HG03439 (cell line): ENCODE measurements at regions not wholly inside any gene's neighbourhood (a gene's known extent, or its start where the extent isn't known, plus 50 kb on each side); places are given as distances from the start of the nearest gene placed in this dataset.

Source experiments
- ATAC-seq: cut with Tn5 transposase; IDR thresholded peaks from one replicate; pipeline ENCODE4 v1.9.1; 2021; ENCODE audit warnings: mild to moderate bottlenecking, moderate library complexity; ENCODE audit not compliant: unreplicated experiment

DNA sequence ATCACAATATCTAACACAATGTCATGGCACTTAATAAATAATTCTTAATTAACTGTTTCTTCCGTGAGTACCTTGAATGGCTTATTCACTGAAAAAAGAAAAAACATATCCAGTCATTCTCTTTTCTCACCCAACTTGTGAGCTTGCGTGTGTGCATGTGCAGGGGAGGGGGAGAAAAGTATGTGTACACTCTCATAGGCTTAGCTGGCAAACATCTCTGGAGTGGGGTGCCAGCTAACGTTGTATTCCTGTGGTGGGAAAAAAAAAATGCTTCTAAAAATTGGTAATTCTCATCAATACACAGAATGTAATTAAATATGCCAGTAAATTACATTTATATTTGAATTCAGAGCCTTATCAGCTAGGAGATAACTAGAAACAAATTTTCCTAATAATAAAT is 291.9 kb upstream of the NOX3 start:
- no peak for ATAC-seq

DNA sequence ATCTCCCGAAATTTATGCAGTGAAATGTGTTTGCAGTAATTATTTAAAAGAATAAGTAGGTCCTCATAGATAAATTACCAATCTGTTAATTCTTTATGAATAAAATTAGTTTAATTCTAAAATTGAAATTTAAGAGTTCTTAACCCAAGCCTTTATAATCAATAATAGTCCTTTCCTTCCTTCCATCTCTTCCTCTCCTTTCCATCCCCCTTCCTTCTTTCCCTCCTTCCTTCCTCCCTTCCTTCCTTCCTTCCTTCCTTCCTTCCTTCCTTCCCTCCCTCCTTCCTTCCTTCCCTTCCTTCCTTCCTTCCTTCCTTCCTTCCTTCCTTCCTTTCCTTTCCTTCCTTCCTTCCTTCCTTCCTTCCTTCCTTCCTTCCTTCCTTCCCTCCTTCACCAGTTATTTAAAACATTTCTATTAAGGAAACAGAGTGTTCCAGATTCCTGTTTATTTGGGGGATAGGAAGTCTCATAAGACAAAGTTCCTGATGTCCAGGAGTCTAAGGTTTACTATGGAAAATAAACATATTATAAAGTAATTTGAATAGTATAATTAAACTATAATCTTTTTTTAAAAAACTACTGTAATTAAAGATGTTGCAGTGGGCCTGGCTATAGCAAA is 285.3 kb upstream of the NOX3 start:
- no peak for ATAC-seq

DNA sequence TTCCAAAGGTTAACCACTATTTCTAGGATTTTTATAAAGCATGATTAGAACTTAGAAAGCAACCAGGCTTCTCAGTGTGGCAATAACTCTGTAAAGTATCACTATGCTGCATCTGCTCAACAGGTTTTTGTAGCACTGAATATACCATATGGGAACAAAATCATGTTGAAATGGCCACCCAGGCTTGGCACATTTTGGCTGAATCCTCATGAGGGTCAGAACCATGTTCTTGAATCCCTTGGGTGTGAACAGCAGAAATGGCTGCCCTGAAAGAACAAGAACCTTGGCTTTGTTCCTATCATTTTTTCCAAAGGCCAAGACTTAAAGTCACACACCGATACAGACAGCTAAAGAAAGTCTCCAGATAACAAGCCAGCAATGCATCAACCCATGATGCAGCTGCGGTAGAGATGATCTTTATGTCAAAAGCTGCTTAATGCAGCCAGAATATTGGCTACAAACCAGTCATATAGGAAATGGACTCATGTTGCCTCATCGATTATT is 283.0 kb upstream of the NOX3 start:
- ATAC-seq, result no peak

DNA sequence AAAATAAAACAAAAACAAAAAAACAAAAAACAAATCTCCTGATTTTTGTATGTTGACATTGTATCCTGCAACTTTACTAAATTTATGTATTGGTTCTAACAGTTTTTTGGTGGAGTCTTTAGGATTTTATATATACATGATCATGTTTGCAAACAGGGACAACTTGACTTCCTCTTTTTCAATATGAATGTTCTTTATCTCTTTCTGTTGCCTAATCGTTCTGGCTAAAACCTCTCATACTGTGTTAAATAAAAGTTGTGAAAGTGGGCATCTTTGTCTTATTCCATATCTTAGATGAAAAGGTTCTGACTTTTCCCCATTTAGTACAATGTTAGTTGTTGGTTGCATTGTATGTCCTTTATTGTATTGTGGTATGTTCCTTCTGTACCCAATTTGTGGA is 261.7 kb upstream of the NOX3 start:
- no peak for ATAC-seq

DNA sequence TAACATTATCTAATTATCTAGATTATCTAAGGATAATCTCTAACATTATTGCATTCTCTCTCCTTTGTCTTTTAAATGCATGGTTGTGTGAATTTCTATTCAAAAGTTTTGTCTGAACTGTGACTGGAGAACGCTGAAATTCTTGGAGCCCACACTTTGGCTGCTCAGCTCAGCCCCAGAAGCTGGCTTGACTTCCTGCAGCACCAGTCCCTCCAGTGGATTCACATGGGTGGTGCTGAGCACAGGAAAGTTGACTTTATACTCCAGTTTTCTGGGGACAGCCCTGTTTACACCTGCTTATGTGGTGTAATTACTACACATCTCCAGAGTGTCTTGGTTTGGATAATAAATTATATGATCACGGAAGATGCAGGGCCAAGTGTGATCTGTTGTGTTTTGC is 255.1 kb upstream of the NOX3 start:
- no peak for ATAC-seq

DNA sequence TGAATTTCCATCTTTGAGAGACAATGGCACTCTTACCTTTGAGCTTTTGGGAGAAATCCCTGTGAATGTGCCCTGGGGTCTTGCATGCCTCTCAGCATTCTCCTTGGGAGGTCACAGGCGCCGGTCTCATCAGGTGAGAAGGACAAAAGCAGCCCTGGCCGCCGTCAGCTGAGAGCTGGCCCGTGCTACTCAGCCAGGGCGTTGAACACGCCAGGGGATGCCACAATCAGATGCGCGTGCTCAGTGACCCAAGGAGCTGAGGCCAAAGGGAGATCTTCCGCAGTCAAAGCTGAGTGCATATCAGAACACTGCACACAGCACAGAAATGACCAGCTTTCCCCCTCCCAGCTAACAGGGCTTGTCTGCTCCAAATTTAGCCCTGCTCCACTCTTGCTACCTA is 253.6 kb upstream of the NOX3 start:
- ATAC-seq, result no peak

DNA sequence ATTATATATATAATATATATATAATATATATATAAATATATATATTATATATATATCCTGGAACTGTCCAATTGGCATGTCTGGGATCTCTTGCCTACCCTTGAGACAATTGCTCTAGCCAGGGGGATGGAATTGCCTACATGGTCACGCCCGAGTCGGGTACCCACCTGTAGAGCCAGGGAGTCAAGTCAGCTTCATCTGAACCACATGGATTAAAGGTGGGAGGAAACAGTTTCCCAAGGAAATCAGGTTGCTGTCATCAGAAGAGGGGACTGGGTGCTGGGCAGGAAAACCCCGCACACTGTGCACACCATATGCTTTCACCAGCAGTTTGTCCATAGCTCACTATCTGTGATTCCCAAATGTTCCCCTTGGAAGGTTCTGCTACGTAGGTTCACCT is 252.5 kb upstream of the NOX3 start:
- ATAC-seq, result no peak

DNA sequence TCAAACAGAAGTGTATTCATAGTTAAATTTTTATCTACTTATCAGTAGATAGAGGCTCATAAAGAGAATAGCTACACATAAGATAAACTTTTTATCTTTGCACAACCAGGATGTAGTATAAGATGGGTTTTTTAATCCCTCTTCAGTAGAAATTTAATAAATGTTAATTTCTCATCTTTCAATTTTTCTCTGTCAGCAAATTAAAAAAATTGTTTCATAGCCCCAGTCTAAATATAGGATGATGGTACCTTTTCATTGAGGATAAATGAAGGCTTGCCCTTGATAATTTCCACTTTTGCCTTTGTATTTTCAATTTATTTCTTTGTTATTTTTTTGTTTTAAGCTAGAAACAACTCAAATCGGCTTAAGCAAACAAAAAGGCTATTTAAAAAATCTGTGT is 251.2 kb upstream of the NOX3 start:
- no peak for ATAC-seq

DNA sequence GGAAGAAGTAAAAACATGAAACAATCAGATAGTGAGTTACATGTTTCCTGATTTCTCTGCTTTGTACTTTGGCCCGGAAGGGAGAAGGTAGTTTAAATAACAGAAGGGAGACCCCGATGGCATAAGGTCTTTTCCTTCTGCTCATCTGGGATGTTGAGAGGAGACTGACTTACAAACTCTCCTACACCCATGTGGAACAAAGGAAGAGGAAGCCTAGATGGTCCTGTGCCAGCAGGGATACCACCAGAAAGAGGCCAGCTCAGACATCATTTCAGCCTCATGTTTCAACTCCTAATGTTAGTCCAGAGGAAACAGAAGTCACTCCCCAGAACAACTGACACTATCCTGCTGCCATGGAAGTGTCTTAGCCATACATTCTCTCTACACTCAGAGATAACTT is 250.7 kb upstream of the NOX3 start:
- no peak for ATAC-seq

DNA sequence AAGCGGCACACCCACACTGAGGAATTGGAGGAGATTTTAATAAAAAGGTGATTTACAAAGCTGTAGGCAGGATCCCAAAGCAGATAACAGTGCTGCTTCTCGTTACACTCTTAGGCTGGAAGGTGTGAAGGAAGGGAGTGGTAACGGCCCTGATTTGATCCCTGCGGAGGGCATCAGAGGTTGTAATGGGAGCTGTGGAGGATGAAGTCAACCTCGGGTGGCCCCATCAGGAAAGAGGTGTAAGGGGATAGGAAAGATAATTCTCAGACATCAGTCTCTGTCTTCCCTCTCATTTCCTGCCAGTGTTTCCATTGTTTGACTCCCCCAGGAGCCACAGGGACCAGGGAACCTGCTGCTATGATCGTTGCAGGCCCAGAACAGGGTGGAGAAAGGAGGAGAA is 245.7 kb upstream of the NOX3 start:
- ATAC-seq, result no peak

DNA sequence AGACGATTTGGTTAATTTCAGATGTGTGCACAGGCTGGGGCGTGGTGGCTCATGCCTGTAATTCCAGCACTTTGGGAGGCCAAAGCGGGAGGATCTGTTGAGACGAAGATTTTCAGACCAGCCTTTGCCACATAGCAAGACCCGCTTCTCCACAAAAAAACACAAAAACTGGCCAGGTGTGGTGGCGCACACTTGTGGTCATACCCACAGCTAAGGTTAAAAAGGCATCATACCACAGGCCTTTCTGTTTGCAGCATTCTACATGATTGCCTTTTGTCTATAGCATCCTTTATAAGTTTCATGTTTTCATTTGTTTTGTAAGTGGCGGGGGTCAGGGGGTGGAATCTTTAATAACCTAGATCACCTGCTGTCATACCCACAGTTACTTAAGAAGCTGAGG is 239.9 kb upstream of the NOX3 start:
- no peak for ATAC-seq

DNA sequence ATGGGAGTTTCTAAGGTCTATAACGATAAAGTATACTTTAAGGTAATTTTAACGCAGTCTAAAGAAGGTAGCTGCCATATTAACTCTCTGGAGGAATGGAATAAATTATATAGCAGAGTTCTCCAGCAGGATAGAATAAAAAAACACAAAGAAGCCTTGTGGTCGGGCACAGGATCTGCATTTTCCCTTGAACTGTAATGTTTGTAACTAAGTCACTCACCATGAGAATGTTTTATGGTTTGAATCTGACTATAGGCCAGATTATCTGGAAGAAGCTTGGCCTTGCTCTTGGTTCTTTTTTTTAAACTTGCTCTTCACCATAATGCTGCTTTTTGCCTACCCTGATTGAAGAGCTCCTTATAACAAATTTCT is 238.8 kb upstream of the NOX3 start:
- no peak for ATAC-seq

DNA sequence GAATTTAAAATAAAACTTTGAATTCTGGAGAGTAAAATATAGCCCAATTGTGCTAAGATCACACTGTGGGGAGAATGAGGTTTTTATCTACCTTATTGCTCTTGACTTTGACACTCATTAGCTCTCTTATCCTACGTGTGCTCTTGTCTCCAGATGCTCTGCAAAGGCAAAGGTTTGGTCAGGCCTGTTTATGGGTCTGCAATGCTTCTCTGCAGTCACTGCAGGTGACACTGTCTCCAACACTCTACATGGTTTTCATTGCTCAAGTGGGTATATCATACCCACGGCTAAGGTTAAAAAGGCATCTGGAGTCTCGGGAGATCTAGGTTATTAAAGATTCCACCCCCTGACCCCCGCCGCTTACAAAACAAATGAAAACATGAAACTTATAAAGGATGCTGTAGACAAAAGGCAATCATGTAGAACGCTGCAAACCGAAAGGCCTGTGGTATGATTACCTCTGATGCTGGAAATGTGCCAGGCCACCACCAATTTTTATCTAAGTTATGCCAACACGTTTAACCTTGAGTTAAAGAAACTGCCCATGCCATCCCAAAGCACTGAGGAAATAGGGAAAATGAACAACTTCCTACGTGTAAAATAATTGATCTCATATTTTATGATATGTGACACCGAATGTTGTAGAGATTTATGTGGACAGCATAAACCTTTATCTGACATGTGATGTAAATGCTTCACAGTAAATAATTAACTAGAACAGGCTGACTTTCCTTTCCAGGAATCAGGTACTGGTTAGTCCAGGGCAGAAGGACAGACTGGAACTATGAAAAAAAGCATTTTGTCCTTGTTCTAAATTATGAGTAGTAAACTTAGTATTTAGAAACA is 238.2 kb upstream of the NOX3 start:
- ATAC-seq, result no peak

DNA sequence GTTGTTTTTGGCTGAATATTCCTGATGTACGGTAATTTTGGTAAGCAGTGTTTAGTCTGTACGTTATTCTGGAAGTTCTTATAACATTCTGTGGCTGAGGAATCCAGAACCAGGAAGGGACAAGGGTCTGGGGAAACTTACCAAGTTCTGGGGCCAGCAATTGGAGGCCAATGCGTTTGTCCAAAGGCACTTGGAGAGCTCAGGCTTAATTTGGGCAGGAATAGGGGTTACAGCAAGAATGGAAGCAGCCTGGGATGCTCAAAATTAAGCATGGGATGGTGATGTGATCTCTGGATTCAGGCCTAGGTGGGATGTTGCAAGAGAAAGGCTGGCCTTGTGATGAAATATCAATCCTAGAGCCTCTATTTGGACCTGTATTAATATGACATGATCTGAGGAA is 235.2 kb upstream of the NOX3 start:
- ATAC-seq, result no peak

DNA sequence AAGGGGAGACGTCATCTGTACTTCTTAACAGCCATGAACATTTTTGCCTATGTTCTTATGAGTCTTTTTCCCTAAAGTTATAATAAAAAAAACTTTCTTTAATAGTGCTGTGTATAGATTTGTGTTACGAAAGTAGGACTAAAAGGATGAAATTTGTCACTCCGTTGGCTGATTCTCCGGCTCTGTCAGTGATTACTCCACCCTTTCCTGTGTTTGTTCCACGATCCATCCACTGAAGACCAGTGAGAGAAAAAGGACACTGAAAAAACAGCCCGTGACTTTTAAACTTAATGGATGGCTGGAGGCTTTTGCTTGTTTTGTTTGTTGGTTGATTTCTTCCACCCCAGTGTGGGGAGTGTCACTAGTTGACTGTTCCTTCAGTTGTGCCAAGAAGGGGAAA is 232.0 kb upstream of the NOX3 start:
- ATAC-seq, result no peak

DNA sequence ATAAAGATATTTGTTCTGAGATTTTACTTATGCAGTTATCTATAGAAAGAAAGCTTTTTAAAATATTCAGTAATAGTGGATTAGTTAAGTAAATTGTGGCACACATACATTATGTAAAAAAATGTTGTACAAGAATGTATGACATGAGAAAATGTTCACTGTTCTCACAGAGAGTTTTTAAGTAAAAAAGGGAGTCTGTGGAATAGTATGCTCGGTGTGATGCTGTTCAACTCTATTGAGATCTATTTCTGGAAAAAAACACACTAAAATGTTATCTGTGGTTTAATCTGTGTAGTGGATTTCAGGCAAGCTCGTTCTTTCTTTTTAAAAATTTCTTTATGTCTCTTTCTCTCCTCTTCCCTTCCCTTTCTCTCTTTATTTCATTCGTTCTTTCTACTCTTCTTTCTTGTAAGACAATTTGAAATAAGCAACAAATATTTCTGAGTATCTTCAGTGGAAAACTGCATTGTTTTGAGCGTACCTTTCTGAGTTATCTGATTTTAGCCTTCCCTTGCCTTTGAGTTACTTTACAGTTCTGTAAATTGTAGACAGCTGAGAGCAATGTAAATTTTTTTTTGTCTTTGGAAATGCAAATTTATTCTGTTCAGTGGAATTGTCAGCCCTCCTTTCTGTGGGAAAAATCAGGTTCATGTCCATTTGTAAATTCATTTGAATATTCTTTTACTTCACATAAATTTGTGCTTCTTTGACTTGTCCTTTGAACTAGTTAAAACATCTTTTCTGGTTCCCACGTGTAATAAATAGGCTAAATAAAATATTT is 229.0 kb upstream of the NOX3 start:
- no peak for ATAC-seq

DNA sequence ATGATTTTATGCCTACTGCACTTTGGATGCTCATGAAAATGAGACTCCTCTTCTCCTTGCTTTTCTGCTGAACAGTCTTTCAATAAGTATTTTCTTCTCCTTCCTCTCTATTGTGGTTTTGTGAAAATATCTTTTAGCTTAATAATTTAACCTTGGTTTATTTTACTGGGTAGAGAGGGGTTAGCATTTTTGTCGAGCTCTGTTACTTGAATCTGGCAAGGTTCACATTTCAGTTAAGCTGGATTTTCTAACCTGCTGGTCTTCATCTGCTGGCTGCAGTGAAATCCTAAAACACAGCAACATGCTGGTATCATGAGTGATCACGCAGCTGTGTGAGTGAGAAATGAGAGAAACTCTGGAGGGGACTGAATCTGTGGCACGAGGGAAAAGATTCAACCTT is 222.7 kb upstream of the NOX3 start:
- ATAC-seq, result no peak

DNA sequence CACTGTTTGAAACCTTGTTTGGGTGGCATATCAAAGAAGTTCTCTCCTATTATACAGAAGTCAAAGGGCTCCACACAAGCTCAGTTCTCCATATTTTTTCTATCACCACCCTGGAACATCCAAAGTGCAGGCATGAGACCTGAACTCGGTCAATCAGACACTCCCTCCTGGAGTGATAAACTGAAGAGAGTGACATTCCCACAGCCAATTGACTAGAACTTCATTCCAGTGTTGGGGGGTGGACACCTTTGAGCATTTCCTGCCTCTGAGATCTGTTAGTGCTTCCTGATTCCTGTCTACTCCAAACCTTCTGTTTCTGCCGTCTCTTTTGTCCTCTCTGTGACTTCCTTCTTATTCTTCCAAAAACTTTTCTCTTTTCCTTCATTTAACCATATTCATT is 220.7 kb upstream of the NOX3 start:
- no peak for ATAC-seq

DNA sequence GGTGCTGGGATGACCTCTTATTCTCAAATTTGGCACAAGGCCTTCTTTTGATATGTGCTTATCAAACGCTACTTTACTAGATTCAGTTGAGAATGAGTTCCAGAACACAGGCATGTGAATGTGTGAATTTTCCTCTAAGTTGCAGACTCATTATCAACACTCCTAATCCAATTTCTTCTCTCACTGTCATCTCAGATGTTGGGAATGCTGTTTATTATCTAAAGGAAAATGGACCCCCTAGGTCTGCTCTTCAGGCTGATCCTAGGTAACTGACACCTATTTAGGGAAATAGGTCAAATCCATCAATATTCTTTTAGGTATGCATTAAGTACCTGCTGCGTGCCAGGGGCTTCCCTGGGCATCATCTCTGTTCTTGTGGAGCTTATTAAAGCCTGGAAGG is 215.0 kb upstream of the NOX3 start:
- ATAC-seq, result no peak

DNA sequence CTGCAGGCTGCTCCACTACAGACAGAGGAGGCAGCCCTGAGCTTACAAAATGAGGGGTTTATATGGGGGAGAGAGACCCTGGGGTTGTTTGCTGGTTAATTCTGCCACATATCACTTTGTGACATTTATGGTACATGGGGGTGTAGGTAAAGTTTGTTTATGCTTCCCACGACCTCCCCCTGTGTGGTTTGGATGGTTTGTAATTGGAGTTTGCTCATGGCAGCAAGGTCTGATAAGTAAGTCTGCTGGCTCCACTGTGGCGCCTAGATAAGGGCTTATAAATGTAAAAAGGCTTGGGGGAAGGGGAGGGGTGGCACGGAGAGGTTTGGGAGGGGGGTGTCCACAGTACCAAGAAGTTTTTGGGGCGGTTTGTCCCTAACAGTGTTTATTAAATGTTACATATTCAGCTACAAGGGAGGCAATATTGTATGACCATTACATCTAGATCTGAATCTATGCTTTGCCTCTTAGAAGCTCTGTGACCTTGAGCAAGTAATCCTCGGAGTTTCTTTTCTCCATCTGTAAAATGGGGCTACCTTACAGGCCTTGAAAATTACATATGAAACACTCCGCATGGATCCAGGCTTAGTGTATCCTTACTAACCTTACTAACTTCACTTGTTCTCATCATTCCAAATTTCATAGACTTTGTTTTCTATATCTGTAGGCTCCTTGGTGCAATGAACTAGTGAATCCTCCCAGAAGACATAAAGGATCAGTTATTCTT is 204.8 kb upstream of the NOX3 start:
- ATAC-seq, result no peak

DNA sequence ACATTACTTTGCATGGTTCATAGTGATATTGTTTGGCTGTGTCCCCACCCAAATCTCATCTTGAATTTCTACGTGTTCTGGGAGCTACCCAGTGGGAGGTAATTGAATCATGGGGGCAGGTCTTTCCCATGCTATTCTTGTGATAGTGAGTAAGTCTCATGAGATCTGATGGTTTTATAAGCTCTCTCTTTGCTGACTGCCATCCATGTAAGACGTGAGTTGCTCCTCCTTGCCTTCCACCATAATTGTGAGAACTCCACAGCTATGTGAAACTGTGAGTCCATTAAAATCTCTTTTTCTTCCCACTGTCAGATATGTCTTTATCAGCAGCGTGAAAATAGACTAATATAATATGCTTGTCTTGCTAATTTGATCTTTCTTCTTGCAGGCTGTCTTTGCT is 200.4 kb upstream of the NOX3 start:
- ATAC-seq, result no peak
